PC-3 (cell line): ENCODE measurements at regions not wholly inside any gene's neighbourhood (a gene's known extent, or its start where the extent isn't known, plus 50 kb on each side); places are given as distances from the start of the nearest gene placed in this dataset.
A peak's percentile ranks its signal among the peaks of the same experiment; 100 is the strongest.

Experiments
- ATAC-seq: fragments of 200-7000 bp; cut with Tn5 transposase; 2 replicates; pipeline ENCODE4 v1.9.1; 2020; ENCODE audit warnings: mild to moderate bottlenecking, moderate library complexity
- BruUV-seq: library from RNA; stranded (reverse); fragments of 400-500 nt; replicated peaks from 2 replicates; lab custom pipeline; 2021; lab: Mats Ljungman, UMichigan
- CTCF ChIA-PET: fragments of 300-600 bp; sonication (Branson Sonifier 250); formaldehyde crosslinking; loops from one replicate; lab custom pipeline; 2022; ENCODE audit warnings: antibody characterized with exemption; lab: Charles Lee
- POLR2A ChIA-PET: fragments of 300-600 bp; sonication (Branson Sonifier 250); formaldehyde crosslinking; loops from one replicate; lab custom pipeline; 2022; ENCODE audit warnings: antibody characterized with exemption; ENCODE audit not compliant: unreplicated experiment; lab: Charles Lee
- DNase-seq: peaks from one replicate; pipeline ENCODE4 v3.0.0-alpha.2; 2015
- H2AFZ ChIP-seq: fragments of 300-600 bp; sonication (generic); 2 replicates; pipeline ENCODE4 v1.6.0; 2016; ENCODE audit warnings: antibody characterized with exemption, low read length
- H3F3A ChIP-seq: fragments of 300-600 bp; sonication (generic); one replicate; pipeline ENCODE4 v1.6.0; 2017; ENCODE audit warnings: antibody characterized with exemption, low read length, control low read depth, mild to moderate bottlenecking; ENCODE audit not compliant: unreplicated experiment
- H3K27ac ChIP-seq: fragments of 300-600 bp; sonication (generic); 2 replicates; pipeline ENCODE4 v1.5.1; 2016; ENCODE audit warnings: mild to moderate bottlenecking, low read length
- H3K27me3 ChIP-seq: fragments of 300-600 bp; sonication (generic); 2 replicates; pipeline ENCODE4 v1.6.1; 2016; ENCODE audit warnings: low read length, mixed read lengths
- H3K36me3 ChIP-seq: fragments of 300-600 bp; sonication (generic); 2 replicates; pipeline ENCODE4 v1.6.1; 2016; ENCODE audit warnings: low read depth, mixed run types, low read length, mixed read lengths
- H3K4me1 ChIP-seq: fragments of 300-600 bp; sonication (generic); 2 replicates; pipeline ENCODE4 v1.5.1; 2016; ENCODE audit warnings: low read length; ENCODE audit not compliant: insufficient read depth
- H3K4me2 ChIP-seq: fragments of 300-600 bp; sonication (generic); 2 replicates; pipeline ENCODE4 v1.6.0; 2016; ENCODE audit warnings: low read length
- H3K4me3 ChIP-seq: fragments of 300-600 bp; sonication (generic); 2 replicates; pipeline ENCODE4 v1.5.1; 2016; ENCODE audit warnings: mild to moderate bottlenecking, low read length, mixed read lengths
- H3K79me2 ChIP-seq: fragments of 300-600 bp; sonication (generic); 2 replicates; pipeline ENCODE4 v1.6.1; 2017; ENCODE audit warnings: low read length, mixed read lengths
- H3K9ac ChIP-seq: fragments of 300-600 bp; sonication (generic); 2 replicates; pipeline ENCODE4 v1.6.0; 2016; ENCODE audit warnings: mild to moderate bottlenecking, low read length
- H3K9me2 ChIP-seq: fragments of 300-600 bp; sonication (generic); replicated peaks from 2 replicates; pipeline ENCODE4 v1.6.1; 2016; ENCODE audit warnings: mixed run types, low read length, mixed read lengths
- H3K9me3 ChIP-seq: fragments of 300-600 bp; sonication (generic); 2 replicates; pipeline ENCODE4 v1.6.1; 2016; ENCODE audit warnings: low read length, mixed read lengths
- H4K20me1 ChIP-seq: fragments of 300-600 bp; sonication (generic); 2 replicates; pipeline ENCODE4 v1.6.1; 2016; ENCODE audit warnings: low read length, mixed read lengths
- CTCF ChIP-seq: fragments of 300-600 bp; sonication (generic); conservative IDR thresholded peaks from 2 replicates; pipeline ENCODE4 v1.5.1; 2017; ENCODE audit warnings: antibody characterized with exemption, low read depth, mild to moderate bottlenecking, low read length
- EZH2 ChIP-seq: fragments of 300-600 bp; sonication (generic); IDR thresholded peaks from one replicate; pipeline ENCODE4 v1.6.1; 2017; ENCODE audit warnings: antibody characterized with exemption, mild to moderate bottlenecking, low read length; ENCODE audit not compliant: unreplicated experiment
- EZH2phosphoT487 ChIP-seq: fragments of 300-600 bp; sonication (generic); IDR thresholded peaks from 2 replicates; pipeline ENCODE4 v1.6.1; 2018; ENCODE audit warnings: mild to moderate bottlenecking, antibody characterized with exemption, low read length, borderline replicate concordance
- intact Hi-C: fragments of 100-400 bp; cut with micrococcal nuclease; formaldehyde crosslinking; loops from 2 replicates; pipeline ENCODE4 v1.9.0; 2023

GRCh38 chr5:168086746-168087145, 204.7 kb upstream of the WWC1 start:
- no peak overlapping the region for H3K9ac ChIP-seq
- H2AFZ ChIP-seq, result no peak overlapping the region
- POLR2A ChIA-PET, result interaction anchor here (0.6 kb wide), 1 partner anchor 408 kb away, joined by 3 read pairs; no protein-coding TSS in a partner anchor
- no peak for TF ChIP-seq EZH2phosphoT487
- TF ChIP-seq EZH2, result no peak
- no peak for TF ChIP-seq CTCF
- H4K20me1 ChIP-seq, result no peaks in the 10 kb centered on the region
- H3F3A ChIP-seq, result no peaks in the 10 kb centered on the region
- H3K4me3 ChIP-seq, result no peak overlapping the region
- H3K27ac ChIP-seq, result no peak overlapping the region
- H3K79me2 ChIP-seq, result no peaks in the 10 kb centered on the region
- no peaks in the 10 kb centered on the region for H3K27me3 ChIP-seq
- peak overlapping the region; percentile 51; the same call in 1 of the 2 replicates for H3K4me2 ChIP-seq
- no peaks in the 10 kb centered on the region for H3K9me2 ChIP-seq
- H3K9me3 ChIP-seq, result no peaks in the 10 kb centered on the region
- H3K4me1 ChIP-seq, result peaks cover 13% of the 10 kb centered on the region
- ATAC-seq (no peak), DNase-seq (no peak)
- intact Hi-C loops, result no loop called here
- CTCF ChIA-PET, result no interaction called here
- no peaks in the 10 kb centered on the region for H3K36me3 ChIP-seq
- no TSS peak for BruUV-seq

DNA sequence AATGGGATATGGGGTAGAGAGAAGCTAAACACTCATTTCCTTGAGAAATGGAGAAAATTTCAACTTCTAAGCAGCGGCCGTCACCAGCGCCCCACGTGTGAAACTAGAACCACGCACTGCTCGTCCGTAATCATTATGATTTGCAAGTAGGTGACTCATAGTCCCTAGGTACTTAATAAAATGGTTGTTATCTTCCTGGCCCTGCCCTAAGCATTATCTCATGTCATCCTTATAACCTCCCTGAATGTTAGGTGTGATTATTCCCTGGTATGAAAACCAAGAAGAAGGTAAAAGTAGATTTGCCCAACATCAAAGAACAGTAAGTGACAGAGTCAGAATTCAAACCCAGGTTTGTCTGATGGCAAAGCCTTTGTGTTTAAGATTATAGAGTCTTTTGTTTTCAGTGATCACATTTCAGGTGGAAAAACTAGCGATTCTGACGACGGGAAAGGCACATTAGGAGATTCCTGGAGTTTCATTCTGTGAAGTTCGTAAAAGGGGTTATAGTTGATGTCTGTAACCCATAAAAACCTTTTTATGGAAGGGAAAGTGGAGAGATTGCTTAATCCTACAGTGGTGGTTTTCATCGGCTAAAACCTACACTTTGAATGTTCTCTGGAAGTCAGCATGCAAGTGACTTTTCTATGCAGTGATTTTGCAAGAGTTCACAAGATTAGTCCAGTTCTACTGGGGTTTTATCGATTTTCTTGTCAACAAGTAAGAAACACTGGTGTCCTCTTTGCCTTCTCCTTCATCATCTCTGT, 202.9 kb upstream of the WWC1 start:
- H3K9me2 ChIP-seq, result no peaks in the 10 kb centered on the region
- DNase-seq, result no peak
- no peak for TF ChIP-seq EZH2phosphoT487
- no peak for TF ChIP-seq EZH2
- no peak for TF ChIP-seq CTCF
- no peak overlapping the region for H3K9ac ChIP-seq
- no peak overlapping the region for H3K27ac ChIP-seq
- ChIA-PET POLR2A (no interaction called here), CTCF (no interaction called here)
- H4K20me1 ChIP-seq, result no peaks in the 10 kb centered on the region
- H3F3A ChIP-seq, result no peaks in the 10 kb centered on the region
- H3K9me3 ChIP-seq, result no peaks in the 10 kb centered on the region
- intact Hi-C loops, result no loop called here
- H3K4me3 ChIP-seq, result no peak overlapping the region
- H3K27me3 ChIP-seq, result no peaks in the 10 kb centered on the region
- no peaks in the 10 kb centered on the region for H3K79me2 ChIP-seq
- BruUV-seq, result no TSS peak
- ATAC-seq, result no peak
- no peak overlapping the region for H2AFZ ChIP-seq
- H3K36me3 ChIP-seq, result no peaks in the 10 kb centered on the region
- peaks cover 13% of the 10 kb centered on the region for H3K4me1 ChIP-seq
- H3K4me2 ChIP-seq, result no peak overlapping the region

- Histone ChIP-seq H2AFZ (no peak overlapping the region), H3K4me2 (no peak overlapping the region), H3K9me3 (no peaks in the 10 kb centered on the region), H3K4me1 (peaks cover 13% of the 10 kb centered on the region), H3K27ac (no peak overlapping the region), H4K20me1 (no peaks in the 10 kb centered on the region), H3F3A (no peaks in the 10 kb centered on the region), H3K9ac (no peak overlapping the region), H3K4me3 (no peak overlapping the region), H3K9me2 (no peaks in the 10 kb centered on the region), H3K79me2 (no peaks in the 10 kb centered on the region), H3K36me3 (no peaks in the 10 kb centered on the region), H3K27me3 (no peaks in the 10 kb centered on the region)
- no TSS peak for BruUV-seq
- POLR2A ChIA-PET, result no interaction called here
- TF ChIP-seq EZH2 (no peak), EZH2phosphoT487 (no peak), CTCF (no peak)
- intact Hi-C loops, result no loop called here
- ATAC-seq (no peak), DNase-seq (no peak)
- CTCF ChIA-PET, result no interaction called here
Measured at GRCh38 chr5:168089201-168089887, 202.1 kb upstream of the WWC1 start.
